ENCODE measurements at regions not wholly inside any gene's neighbourhood (a gene's known extent, or its start where the extent isn't known, plus 50 kb on each side); places are given as distances from the start of the nearest gene placed in this dataset.
"Not testable (repeated sequence)": the region's sequence is repeated elsewhere in the genome, so short reads cannot be mapped to it uniquely, and the experiment has no call there.

DNA sequence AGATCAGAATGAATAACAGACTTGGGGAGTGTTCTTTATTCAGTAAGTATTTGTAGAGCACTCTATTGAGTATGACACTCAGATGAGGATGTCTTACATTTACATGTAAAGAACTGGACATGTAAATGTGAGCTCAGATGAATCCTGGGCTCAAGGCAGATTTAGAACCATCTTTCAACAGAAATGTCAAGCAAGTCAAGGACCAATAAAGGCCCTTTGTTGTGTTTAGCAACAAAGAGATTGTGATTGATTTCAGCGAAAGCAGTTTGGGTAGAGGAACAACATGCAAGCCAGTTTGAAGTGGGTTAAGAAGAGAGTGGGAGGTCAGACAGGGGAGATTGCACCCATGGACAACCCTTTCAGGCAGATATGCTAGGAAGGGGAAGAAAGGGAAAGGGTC, 194.2 kb upstream of the DNAJC19 start (continued):
- TF ChIP-seq SMC3 (IDR thresholded peaks at IDR 0.05; ENCODE audit: low read depth, low read length) (no peak), CHD2 (IDR thresholded peaks at IDR 0.05; ENCODE audit: low read length, partially characterized antibody) (no peak), RAD21 (IDR thresholded peaks at IDR 0.05; ENCODE audit: low read length) (no peak), POLR2AphosphoS5 (IDR thresholded peaks at IDR 0.05; ENCODE audit: low read depth, low read length) (no peak), JUND (IDR thresholded peaks at IDR 0.05) (no peak), RXRA (IDR thresholded peaks at IDR 0.05; ENCODE audit: borderline replicate concordance, low read depth) (no peak), TAF1 (IDR thresholded peaks at IDR 0.05; ENCODE audit: borderline replicate concordance, low read depth, low read length) (no peak)

GRCh38 chr3:181183057-181183456, 193.5 kb upstream of the DNAJC19 start:
- H3K4me3 ChIP-seq (ENCODE audit: low read depth in 2 of 2, low read length in 1 of 2); CTCF ChIA-PET; H3K27me3 ChIP-seq (ENCODE audit: insufficient read depth); H3K4me2 ChIP-seq; H3F3A ChIP-seq (replicated peaks; ENCODE audit: insufficient read depth); H3K27ac ChIP-seq (ENCODE audit: low read depth in 2 of 2, low read length in 1 of 2); H3K9me2 ChIP-seq; H3K79me2 ChIP-seq (ENCODE audit: insufficient read depth); H2AFZ ChIP-seq (ENCODE audit: low read depth); H3K4me1 ChIP-seq (ENCODE audit: control insufficient read depth in 1 of 2, insufficient read depth in 2 of 2, low read depth in 1 of 2, low read length in 1 of 2); H3K9me3 ChIP-seq; H3K9ac ChIP-seq; POLR2A ChIA-PET; H3K36me3 ChIP-seq (replicated peaks in 1 of 2; ENCODE audit: control insufficient read depth in 1 of 2, insufficient read depth in 2 of 2, low read length in 1 of 2); H4K20me1 ChIP-seq (ENCODE audit: insufficient read depth); DNase-seq: not testable (repeated sequence)
- 63% methylated on average over 7 of the region's 22 CpGs for WGBS (ENCODE audit: low lambda C conversion rate)

DNA sequence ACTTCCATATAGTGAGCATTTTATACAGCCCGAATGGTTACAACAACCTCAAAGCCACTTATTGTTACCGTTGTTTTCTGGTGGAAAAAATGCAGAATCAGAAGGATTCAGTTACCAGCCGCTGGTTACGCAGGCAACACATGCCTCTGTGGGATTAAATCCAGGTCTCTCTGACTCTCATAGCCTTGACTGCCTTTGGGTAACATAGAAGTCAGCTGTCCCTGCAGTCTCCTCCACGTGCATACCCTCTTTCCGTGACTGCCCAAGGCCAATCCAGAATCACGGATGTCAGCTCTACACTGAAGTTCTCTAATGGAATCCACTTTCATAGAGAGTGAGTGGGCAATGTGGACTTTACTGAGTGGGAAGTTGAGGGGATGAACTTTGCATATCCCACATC, 189.5 kb upstream of the DNAJC19 start:
- POLR2A ChIA-PET = no interaction called here

More for the DNA sequence above, 189.5 kb upstream of the DNAJC19 start:
- no peaks in the 10 kb centered on the region for H4K20me1 ChIP-seq (ENCODE audit: insufficient read depth)
- H3K36me3 ChIP-seq (replicated peaks in 1 of 2; ENCODE audit: control insufficient read depth in 1 of 2, insufficient read depth in 2 of 2, low read length in 1 of 2) = no peaks in the 10 kb centered on the region
- no peaks in the 10 kb centered on the region for H3K9me3 ChIP-seq
- no peak overlapping the region for H3K27ac ChIP-seq (ENCODE audit: low read depth in 2 of 2, low read length in 1 of 2)
- no peaks in the 10 kb centered on the region for H3F3A ChIP-seq (replicated peaks; ENCODE audit: insufficient read depth)
- H3K4me3 ChIP-seq (ENCODE audit: low read depth in 2 of 2, low read length in 1 of 2) = no peak overlapping the region
- H3K9ac ChIP-seq = no peak overlapping the region
- H3K79me2 ChIP-seq (ENCODE audit: insufficient read depth) = no peaks in the 10 kb centered on the region
- no peaks in the 10 kb centered on the region for H3K9me2 ChIP-seq
- CTCF ChIA-PET = interaction anchor here (1.3 to 1.5 kb wide), 2 partner anchors 31 to 100 kb away, joined by 3 read pairs; no protein-coding TSS in a partner anchor
- no peaks in the 10 kb centered on the region for H3K4me1 ChIP-seq (ENCODE audit: control insufficient read depth in 1 of 2, insufficient read depth in 2 of 2, low read depth in 1 of 2, low read length in 1 of 2)
- no peak overlapping the region for H2AFZ ChIP-seq (ENCODE audit: low read depth)
- DNase-seq = no peak
- 36% methylated on average over 7 of the region's 7 CpGs for WGBS (ENCODE audit: low lambda C conversion rate)
- TF ChIP-seq TAF1 (IDR thresholded peaks at IDR 0.05; ENCODE audit: borderline replicate concordance, low read depth, low read length) (no peak), TEAD4 (IDR thresholded peaks at IDR 0.05; ENCODE audit: borderline replicate concordance, insufficient read depth) (no peak), RAD21 (IDR thresholded peaks at IDR 0.05; ENCODE audit: low read length) (no peak), GATA2 (CRISPR knock-in tag; IDR thresholded peaks at IDR 0.05) (no peak), CHD2 (IDR thresholded peaks at IDR 0.05; ENCODE audit: low read length, partially characterized antibody) (no peak), YY1 (IDR thresholded peaks at IDR 0.05; ENCODE audit: low read depth) (no peak), FOXJ3 (CRISPR knock-in tag; IDR thresholded peaks at IDR 0.05) (no peak), ELF1 (IDR thresholded peaks at IDR 0.05) (no peak), ZBTB33 (IDR thresholded peaks at IDR 0.05; ENCODE audit: borderline replicate concordance, low read depth) (no peak), TCF12 (IDR thresholded peaks at IDR 0.05) (no peak), NFIC (IDR thresholded peaks at IDR 0.05; ENCODE audit: borderline replicate concordance) (no peak), RFX5 (IDR thresholded peaks at IDR 0.05; ENCODE audit: low read length) (no peak)
- TF ChIP-seq, protein P1, sequence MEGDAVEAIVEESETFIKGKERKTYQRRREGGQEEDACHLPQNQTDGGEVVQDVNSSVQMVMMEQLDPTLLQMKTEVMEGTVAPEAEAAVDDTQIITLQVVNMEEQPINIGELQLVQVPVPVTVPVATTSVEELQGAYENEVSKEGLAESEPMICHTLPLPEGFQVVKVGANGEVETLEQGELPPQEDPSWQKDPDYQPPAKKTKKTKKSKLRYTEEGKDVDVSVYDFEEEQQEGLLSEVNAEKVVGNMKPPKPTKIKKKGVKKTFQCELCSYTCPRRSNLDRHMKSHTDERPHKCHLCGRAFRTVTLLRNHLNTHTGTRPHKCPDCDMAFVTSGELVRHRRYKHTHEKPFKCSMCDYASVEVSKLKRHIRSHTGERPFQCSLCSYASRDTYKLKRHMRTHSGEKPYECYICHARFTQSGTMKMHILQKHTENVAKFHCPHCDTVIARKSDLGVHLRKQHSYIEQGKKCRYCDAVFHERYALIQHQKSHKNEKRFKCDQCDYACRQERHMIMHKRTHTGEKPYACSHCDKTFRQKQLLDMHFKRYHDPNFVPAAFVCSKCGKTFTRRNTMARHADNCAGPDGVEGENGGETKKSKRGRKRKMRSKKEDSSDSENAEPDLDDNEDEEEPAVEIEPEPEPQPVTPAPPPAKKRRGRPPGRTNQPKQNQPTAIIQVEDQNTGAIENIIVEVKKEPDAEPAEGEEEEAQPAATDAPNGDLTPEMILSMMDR (IDR thresholded peaks at IDR 0.05) = no peak
- no peak overlapping the region for H3K4me2 ChIP-seq
- no peaks in the 10 kb centered on the region for H3K27me3 ChIP-seq (ENCODE audit: insufficient read depth)

All from SK-N-SH (cell line).